ENCODE measurements at regions not wholly inside any gene's neighbourhood (a gene's known extent, or its start where the extent isn't known, plus 50 kb on each side); places are given as distances from the start of the nearest gene placed in this dataset.
"Not testable (repeated sequence)": the region's sequence is repeated elsewhere in the genome, so short reads cannot be mapped to it uniquely, and the experiment has no call there.

DNA sequence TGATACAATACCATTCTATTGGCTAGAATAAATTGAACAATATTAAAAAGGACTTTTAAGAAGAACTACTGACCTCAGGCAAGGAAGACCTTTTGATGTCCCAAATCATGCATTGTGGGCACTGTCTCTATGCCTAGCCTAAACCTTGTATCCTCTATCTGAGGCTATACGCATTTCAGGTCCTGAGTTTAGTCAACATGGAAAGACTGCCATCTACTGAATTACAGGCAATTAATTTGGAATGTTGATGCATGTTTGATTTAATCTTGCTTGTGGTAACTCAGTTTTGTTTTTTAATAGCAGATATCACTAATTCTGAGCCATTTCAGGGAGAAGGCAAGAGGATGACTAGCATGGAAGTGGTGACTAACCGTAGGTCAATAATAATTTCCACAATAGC lies 585.3 kb upstream of the CCNG1 start:
- intact Hi-C loops (cut with micrococcal nuclease), result no loop called here
- DNase-seq (no peak), ATAC-seq (no peak)

- intact Hi-C loops (cut with micrococcal nuclease), result no loop called here
- DNase-seq, result no peak
- ATAC-seq, result no peak
Observed at GRCh38 chr5:162858770-162859169, 578.6 kb upstream of the CCNG1 start.

GRCh38 chr5:162870966-162871365 lies 566.4 kb upstream of the CCNG1 start:
- intact Hi-C loops (cut with micrococcal nuclease), result no loop called here

GRCh38 chr5:162882629-162883028 lies 554.8 kb upstream of the CCNG1 start:
- ATAC-seq (no peak), DNase-seq (no peak)
- intact Hi-C loops (cut with micrococcal nuclease), result no loop called here

More at GRCh38 chr5:162870966-162871365, 566.4 kb upstream of the CCNG1 start:
- DNase-seq (no peak), ATAC-seq (no peak)

DNA sequence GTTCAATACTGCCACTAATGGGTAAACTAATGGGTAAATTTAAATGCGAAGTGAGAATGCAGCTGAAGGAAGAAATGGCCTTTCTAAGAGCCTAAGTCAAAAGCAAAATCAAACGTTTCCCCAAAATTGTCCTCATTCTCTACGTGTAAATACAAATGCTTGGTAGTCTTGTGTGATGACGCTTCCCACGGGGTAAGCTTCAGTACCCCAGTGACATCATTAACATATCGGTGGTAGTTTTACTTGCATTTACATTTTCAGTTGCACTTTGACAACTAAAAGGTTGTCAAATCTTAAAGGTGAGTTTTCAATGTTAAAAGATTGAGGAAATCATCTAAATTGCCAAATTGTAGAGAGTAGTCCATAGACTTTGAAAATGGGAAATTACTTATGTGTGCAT lies 550.7 kb upstream of the CCNG1 start:
- DNase-seq (no peak), ATAC-seq (no peak)
- intact Hi-C loops (cut with micrococcal nuclease), result no loop called here

DNA sequence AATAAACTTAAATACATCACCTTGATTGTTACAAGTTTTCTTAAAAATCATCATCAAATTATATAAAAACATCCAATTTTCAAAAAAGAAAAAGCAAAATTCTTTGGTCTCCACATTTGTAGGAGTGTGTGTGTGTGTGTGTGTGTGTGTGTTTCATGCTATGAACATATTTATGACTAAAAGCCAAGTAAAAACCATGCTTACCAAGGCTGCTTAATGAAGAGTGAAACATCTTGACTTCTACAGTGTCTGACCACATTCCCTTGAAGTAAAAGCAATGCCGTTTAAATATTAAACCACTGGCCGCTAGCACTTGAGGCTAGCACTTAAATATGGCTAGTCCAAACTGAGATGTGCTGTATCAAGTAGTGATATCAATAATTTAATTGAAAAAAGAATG lies 549.1 kb upstream of the CCNG1 start:
- DNase-seq, result no peak
- no peak for ATAC-seq
- intact Hi-C loops (cut with micrococcal nuclease), result no loop called here

- DNase-seq, result no peak
- ATAC-seq, result no peak
- intact Hi-C loops (cut with micrococcal nuclease), result no loop called here
Observed at GRCh38 chr5:162911873-162912272, 525.5 kb upstream of the CCNG1 start.

- no peak for DNase-seq
- no peak for ATAC-seq
Observed at GRCh38 chr5:162916368-162916767, 521.0 kb upstream of the CCNG1 start.

DNA sequence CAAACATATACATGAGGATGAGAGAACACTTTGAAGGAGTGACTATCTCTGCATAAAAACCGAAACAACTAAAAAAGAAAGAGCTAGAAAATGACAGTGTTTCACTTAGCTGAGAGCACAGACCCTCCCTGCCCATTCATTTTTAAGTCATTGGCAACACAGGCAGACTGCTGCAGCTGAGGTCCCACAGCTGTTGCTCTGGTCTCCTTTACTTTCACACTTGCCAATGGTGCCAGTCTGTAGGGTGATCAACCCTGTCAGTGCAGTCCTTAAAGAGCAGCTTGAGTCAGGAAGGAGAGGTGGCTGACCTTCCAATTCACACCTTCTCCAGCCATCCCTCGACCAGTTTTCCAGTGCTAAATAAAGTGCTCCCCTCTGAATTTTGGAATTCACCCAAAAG lies 508.3 kb upstream of the CCNG1 start:
- DNase-seq (no peak), ATAC-seq (no peak)
- intact Hi-C loops (cut with micrococcal nuclease), result no loop called here

More at GRCh38 chr5:162916368-162916767, 521.0 kb upstream of the CCNG1 start:
- intact Hi-C loops (cut with micrococcal nuclease), result no loop called here

GRCh38 chr5:162931501-162931900 lies 505.9 kb upstream of the CCNG1 start:
- ATAC-seq, result no peak
- DNase-seq, result no peak
- intact Hi-C loops (cut with micrococcal nuclease), result no loop called here

- no peak for DNase-seq
- intact Hi-C loops (cut with micrococcal nuclease), result no loop called here
- ATAC-seq, result no peak
Observed at GRCh38 chr5:162939991-162940390, 497.4 kb upstream of the CCNG1 start.

GRCh38 chr5:162948677-162949076 lies 488.7 kb upstream of the CCNG1 start:
- DNase-seq, result no peak
- intact Hi-C loops (cut with micrococcal nuclease), result no loop called here
- no peak for ATAC-seq

- intact Hi-C loops (cut with micrococcal nuclease), result no loop called here
- ATAC-seq, result no peak
Observed at GRCh38 chr5:162956570-162956969, 480.8 kb upstream of the CCNG1 start.

GRCh38 chr5:162964144-162964543 lies 473.3 kb upstream of the CCNG1 start:
- DNase-seq; ATAC-seq; intact Hi-C loops (cut with micrococcal nuclease): not testable (repeated sequence)

More at GRCh38 chr5:162956570-162956969, 480.8 kb upstream of the CCNG1 start:
- DNase-seq, result no peak

- intact Hi-C loops (cut with micrococcal nuclease), result no loop called here
- ATAC-seq (no peak), DNase-seq (no peak)
Observed at GRCh38 chr5:162990063-162990462, 447.3 kb upstream of the CCNG1 start.

DNA sequence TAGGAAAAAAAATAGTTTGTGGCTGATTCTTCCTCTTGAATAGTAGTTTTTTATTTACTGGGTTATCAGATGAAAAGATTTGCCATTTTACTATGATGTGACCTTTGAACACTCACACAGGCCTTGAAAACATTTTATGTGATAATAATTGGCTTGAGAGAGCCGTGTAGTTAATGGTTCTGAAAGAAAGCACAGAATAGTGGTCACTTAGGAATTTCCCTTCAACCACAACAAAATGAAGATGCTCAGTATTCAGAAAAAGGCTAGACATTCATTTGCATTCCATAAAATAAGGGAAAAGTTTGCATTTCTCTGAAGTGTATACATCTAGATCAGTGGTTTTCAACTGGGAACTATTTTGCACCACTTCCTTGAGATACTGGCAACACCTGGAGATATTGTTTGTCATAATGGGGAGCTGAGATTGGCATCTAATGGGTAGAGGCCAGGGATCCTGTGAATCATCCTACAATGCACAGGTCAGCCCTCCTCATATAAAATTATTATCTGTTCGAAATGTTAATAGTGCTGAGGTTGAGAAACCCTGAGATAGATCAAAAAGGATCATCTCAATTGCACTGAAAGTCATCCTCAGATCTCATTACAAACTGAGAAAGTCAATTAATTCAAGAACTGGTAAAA lies 446.4 kb upstream of the CCNG1 start:
- intact Hi-C loops (cut with micrococcal nuclease), result no loop called here
- DNase-seq, result no peak
- ATAC-seq, result no peak

GRCh38 chr5:162995568-162995967 lies 441.8 kb upstream of the CCNG1 start:
- ATAC-seq (no peak), DNase-seq (no peak)
- intact Hi-C loops (cut with micrococcal nuclease), result no loop called here

GRCh38 chr5:162996053-162996452 lies 441.3 kb upstream of the CCNG1 start:
- intact Hi-C loops (cut with micrococcal nuclease), result no loop called here
- no peak for DNase-seq
- ATAC-seq, result no peak

DNA sequence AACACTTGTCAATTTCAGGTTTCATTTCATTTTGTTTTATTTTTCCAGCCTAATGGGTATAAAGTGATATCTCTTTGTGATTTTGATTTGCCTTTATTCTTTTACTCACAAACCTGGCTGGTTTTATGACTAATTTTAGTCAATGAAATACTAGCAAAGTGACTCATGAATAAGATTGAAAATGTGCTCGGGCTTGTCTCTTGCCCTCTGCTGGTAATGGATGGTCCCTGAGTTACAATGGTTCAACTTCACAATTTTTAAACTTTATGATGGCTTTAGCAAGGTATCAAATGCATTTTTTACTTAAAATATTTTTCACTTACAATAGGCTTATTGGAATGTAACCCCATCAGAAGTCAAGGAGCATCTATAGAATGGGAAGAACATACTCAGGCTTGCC lies 431.4 kb upstream of the CCNG1 start:
- ATAC-seq (no peak), DNase-seq (no peak)
- intact Hi-C loops (cut with micrococcal nuclease), result no loop called here

DNA sequence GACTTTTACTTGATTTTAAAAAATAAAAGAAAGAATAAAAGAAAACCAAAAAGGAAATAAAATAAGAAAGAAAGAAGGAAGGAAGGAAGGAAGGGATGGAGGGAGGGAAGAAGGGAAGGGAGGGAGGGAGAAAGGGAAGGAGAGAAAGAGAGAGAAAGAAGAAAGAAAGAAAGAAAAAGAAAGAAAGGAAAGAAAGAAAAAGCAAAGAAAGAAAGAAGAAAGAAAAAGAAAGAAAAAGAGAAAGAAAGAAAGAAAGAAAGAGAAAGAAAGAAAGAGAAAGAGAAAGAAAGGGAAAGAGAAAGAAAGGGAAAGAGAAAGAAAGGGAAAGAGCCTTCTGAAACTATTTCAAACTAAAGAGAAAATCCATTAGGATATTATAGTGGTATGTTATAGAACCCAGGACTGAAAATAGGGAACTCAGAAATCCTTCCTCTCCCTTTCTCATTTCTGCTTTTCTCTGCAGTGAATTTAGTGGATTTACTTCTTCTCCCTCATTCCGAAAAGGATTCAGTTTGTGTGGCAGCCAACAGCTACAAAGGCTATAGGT lies 414.7 kb upstream of the CCNG1 start:
- intact Hi-C loops (cut with micrococcal nuclease), result no loop called here
- ATAC-seq (no peak), DNase-seq (no peak)

DNA sequence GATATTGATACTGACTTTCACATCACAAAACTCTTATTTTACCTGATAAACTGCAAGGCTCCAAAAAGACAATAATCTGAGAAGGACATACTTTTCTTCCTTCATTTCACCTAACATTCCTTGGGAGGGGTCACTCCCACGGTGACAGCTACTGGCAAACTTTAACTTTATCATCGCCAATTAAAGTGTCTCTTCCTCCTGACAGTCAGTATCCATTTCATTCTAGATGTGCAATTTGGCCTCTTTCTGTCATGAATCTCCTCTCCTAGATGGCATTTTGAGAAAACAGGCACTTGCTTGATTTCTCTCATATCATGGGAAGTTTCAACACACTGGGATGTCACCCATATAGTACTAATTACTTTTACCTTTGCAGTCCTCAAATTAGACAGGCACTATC lies 413.5 kb upstream of the CCNG1 start:
- DNase-seq (no peak), ATAC-seq (no peak)
- intact Hi-C loops (cut with micrococcal nuclease), result no loop called here

Measured in left ventricle myocardium superior (tissue), 1 donor.